NCI-H2081 treated with DMSO at 0.1 percent for 48 hours (cell line): ENCODE measurements at regions not wholly inside any gene's neighbourhood (a gene's known extent, or its start where the extent isn't known, plus 50 kb on each side); places are given as distances from the start of the nearest gene placed in this dataset.
A peak's percentile ranks its signal among the peaks of the same experiment; 100 is the strongest.
"Not testable (repeated sequence)": the region's sequence is repeated elsewhere in the genome, so short reads cannot be mapped to it uniquely, and the experiment has no call there.

Source experiments
- DNase-seq: peaks from one replicate; lab custom pipeline; 2025; lab: John Stamatoyannopoulos, UW

DNA sequence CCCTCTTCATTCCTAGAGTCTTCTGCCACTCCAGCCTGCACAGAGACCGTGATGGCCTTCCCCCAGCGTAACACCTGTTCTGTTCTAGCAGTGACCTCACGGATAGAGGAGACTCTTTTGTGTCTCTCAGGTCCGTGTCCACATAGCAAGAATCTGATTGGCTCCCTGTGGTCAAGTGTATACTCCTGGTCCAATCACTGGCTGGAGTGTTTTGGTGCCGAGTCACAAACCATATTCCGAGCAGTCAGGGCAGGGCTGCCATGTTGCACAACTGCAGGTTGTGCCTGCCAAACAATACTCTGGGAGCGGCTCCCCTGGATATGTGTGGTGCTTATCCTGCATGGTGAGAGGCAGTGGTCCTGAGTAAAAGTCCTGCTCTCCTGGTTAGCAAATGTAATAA lies 402.4 kb downstream of the KCNRG start:
- no peak for DNase-seq

DNA sequence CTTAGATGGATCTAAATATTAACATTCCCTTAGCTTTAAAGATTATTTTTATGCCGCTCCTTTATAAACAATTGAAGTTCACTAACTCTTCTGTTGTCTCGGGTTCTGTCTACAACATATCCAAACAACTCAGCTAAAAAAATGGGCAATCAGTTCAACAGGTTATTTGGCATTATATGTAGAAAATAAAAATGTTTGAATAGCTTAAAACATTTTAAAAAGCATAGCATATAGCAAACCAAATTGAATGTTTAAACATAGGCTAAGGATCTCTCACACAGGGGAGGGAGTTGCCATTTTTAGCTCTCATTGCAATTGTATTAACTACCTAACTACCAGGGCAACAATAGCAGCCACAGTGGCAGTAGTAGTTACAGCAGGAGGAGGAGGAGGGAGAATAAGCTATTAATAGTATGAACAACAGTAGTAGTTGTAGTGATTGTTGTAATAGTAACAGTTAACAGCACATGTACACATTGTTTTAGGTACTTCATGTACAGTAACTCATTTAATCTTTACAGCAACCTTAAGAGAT lies 404.2 kb downstream of the KCNRG start:
- DNase-seq: no peak

GRCh38 chr13:50419896-50420295 lies 404.7 kb downstream of the KCNRG start:
- DNase-seq: no peak

DNA sequence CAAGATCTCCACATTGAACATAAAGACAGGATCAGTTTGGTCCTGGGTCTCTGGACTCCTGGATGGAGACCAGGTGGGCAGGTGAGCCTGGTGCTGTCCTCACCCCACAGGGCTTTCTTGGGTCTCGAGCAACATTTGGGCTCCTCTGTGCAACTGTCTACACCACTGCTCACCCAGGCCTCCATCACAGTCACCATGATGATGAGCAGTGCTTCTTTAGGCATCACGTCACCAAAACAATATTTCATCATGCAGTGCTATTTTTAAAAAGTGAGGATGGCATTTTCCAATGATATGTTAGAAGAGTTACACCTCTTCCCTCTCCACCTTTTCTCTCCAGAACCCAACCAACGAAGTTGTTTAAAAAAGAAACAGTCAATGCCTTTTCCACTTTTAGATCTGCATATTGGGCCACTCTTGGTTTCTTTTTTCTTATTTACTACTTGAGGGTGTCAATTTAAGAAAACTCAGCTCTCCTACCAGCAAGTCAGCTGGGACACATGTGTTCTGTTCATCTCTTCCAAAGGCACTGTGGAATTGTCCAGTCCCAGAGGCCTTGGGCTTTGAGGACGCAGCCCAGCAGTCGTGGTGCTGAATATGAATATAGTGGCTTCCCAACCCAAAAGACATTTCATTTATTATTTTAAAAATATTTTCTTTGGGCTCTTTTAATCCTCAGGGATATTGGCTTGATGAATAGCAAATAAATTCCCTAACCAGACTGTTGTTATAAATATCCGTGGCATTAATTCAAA lies 405.7 kb downstream of the KCNRG start:
- no peak for DNase-seq

- peak; percentile 68 for DNase-seq
These were observed 406.4 kb downstream of the KCNRG start for GRCh38 chr13:50421473-50422130.

GRCh38 chr13:50422181-50423148 lies 407.2 kb downstream of the KCNRG start:
- no peak for DNase-seq

DNA sequence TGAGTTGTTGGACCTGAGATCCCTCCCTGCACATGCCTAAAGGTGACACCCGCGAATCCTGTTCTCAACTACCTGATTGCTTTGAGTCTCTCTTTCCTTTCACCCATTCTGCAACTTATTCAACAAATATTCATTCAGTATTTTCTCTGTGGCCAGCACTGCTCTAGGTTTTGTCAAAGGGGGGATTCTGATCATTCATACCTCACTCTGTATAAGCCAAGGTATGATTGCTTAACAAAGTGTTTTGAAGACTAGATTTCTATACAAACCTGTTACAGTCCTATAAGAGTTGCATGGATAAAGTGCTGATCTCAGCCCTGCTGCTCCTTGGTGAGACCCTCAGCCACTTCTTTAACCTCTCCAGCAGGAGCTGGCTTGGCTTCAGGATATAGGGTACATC lies 409.7 kb downstream of the KCNRG start:
- DNase-seq: no peak

DNA sequence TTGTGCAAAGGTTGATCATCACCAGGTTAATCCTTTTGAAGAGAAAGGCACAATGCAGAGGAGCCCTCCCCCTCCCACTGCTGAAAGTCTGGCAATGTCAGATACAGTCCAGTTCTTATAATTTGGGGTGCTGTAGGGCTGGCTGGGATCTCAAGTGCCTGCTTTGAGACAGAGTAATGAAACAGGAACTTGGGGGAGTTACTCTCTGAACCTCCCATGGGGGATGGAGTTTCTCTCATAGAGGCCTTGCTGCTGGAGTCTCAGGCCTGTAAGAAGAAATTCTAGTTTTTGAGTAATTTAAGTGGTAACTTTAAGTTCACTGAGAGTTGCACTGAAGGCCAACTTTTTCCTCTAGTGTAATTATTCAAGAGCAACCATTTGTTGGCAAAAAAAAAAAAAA lies 410.5 kb downstream of the KCNRG start:
- DNase-seq: no peak

- DNase-seq: peak; percentile 12
These were observed 411.7 kb downstream of the KCNRG start for GRCh38 chr13:50426927-50427326.

DNA sequence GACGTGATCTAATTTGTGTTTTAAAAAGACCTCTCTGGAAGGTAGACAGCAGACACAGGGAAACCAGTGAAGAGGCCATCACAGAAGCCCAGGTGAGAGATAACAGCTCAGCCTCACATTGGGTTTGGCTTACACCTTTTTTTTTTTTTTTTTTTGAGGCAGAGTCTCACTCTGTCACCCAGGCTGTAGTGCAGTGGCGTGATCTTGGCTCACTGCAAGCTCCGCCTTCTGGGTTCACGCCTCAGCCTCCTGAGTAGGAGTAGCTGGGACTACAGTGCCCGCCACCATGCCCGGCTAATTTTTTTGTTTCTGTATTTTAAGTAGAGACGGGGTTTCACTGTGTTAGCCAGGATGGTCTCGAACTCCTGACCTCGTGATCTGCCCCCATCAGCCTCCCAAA lies 412.3 kb downstream of the KCNRG start:
- not testable (repeated sequence) for DNase-seq

DNA sequence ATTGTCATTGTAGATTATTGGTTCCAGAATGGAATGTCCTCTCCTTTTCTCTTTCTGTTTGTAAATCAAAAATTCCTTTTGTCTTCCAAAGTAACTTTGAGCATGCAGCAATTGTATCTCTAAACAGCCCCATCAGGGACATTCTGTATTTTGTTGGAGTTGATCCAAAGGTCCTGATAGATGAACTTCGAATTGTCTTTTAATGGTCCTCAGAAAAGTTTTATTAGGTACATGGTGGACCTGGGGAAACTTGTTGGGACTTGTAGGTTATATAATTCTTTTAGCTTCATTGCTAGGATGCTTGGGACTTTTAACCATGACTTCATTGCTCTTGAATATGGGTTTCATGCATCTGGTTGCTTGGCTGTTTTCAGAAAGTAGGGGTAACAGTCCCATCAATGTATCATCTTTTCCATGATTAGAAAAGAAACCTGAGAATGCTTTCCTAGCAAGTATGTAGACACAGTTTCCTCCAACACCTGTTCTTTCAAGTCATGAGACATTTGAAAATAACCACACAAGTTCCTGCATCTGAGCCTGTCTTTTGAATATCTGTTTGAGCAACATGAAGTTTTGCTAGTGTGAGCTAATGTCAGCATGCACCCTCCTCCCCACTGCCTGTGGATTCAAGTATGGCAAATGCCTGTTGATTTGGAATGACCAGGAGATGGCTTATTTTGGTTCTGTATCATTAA lies 413.1 kb downstream of the KCNRG start:
- no peak for DNase-seq

GRCh38 chr13:50435011-50435410 lies 408.5 kb downstream of the DLEU7 start:
- no peak for DNase-seq

- no peak for DNase-seq
These were observed 406.2 kb downstream of the DLEU7 start for GRCh38 chr13:50437252-50437651.

GRCh38 chr13:50438351-50438750 lies 405.1 kb downstream of the DLEU7 start:
- no peak for DNase-seq

DNA sequence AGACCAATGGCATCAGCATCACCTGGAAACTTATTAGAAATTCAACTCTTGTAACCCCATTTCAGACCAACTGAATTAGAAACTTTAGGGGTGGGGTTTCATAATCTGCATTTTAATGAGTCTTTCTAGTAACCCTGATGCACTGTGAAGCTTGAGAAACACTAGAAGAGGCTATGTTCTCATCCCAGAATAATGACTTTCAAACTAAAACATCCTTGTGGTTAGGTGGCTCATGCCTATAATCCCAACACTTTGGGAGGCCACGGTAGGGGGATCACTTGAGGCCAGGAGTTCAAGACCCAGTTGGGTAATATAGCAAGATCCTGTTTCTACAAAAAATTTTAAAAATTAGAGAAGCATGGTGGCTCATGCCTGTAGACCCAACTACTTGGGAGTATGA lies 402.4 kb downstream of the DLEU7 start:
- no peak for DNase-seq

- DNase-seq: no peak
These were observed 398.8 kb downstream of the DLEU7 start for GRCh38 chr13:50444726-50445125.

DNA sequence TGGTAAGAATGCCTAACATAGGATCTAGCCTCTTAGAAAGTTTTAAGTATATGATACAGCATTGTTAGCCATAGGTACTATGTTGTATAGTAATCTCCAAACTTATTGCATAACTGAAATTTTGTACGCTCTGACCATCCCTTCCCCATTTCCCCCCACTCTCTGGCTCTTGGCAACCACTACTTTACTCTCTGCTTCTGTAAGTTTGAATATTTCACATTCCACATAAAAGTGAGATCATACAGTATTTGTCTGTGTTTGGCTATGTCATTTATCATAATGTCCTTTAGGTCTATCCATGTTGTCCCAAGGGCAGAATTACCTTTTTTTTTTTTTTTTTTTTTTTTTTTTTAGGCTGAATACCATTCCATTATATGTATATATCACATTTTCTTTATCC lies 396.9 kb downstream of the DLEU7 start:
- DNase-seq: no peak

DNA sequence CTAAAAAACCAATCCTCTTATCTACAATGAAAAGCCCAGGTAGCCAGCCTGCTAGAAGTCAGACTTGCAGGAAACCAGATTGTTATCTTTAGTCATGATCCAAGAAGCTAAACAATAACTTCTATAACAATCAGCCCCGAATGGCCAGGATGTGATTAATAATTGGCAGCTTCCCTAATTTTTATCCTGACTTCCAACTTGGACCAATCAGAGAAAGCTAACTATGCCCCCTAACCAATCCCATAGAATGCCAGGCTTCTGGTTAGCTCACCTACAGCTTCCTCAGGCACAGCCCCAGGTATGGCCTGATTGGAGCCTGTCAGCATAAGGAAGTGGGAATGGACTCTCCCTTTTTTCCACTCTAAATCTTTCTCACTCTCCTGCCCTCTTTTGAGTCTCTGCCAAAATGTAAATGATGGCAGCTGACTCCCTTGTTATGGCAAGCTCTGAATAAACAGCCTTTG lies 394.9 kb downstream of the DLEU7 start:
- no peak for DNase-seq

DNA sequence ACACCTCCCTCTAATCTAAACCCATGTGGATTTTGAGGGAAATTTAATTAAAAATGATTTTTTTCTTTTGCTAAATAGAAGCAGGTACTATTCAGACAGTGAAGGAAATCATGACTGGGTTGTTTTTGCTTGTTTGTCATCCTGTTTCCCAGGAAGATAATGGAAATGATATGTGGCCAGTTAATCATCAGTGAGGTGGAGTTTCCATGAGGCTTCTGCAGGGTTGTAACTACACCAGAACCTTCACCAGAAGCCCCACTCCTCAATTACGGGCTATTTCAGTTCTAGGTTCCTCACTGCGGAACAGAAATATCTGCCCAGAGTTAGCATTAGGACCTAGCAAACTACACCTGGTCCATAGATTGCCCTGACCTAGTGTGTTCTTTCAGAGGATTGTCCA lies 394.0 kb downstream of the DLEU7 start:
- no peak for DNase-seq

- DNase-seq: no peak
These were observed 393.2 kb downstream of the DLEU7 start for GRCh38 chr13:50450279-50450678.

DNA sequence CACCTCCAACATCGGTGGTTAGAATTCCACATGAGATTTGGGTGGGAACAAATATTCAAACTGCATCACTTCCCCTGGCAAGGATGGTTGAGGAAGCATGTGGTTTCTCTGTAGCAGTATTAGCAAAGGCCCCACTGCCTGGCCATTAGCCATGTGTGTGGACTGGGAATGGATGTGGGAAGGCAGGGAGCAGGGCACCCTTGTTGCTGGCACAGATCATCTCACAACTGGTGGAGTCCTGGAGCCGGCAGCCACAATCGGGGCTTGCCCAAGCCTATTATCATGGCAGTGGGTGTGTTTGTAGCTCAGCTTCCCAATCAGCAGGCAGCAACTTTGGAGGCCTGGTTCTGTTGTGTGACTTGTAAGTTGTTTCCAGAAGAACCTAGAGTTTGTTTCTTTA lies 391.9 kb downstream of the DLEU7 start:
- DNase-seq: no peak

DNA sequence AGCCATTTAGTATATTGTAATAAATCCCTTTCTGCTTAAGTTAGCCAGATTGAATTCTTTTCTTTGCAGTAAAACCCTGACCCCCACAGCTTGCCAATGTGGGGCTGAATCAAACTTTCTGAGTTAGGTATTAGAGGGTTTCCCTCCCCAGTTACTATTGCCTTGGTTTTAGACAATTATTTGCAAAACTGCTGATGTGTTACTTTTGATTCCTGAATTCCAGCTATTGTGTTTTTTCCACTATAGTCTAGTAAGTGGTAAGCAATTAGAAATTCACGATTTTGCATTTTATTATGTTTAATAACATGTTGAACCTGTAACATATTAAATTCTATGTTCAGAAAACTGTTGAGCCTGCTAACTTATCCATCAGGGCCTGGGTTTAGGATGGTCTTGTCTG lies 391.5 kb downstream of the DLEU7 start:
- DNase-seq: no peak
